ENCODE measurements at regions not wholly inside any gene's neighbourhood (a gene's known extent, or its start where the extent isn't known, plus 50 kb on each side); places are given as distances from the start of the nearest gene placed in this dataset.

DNA sequence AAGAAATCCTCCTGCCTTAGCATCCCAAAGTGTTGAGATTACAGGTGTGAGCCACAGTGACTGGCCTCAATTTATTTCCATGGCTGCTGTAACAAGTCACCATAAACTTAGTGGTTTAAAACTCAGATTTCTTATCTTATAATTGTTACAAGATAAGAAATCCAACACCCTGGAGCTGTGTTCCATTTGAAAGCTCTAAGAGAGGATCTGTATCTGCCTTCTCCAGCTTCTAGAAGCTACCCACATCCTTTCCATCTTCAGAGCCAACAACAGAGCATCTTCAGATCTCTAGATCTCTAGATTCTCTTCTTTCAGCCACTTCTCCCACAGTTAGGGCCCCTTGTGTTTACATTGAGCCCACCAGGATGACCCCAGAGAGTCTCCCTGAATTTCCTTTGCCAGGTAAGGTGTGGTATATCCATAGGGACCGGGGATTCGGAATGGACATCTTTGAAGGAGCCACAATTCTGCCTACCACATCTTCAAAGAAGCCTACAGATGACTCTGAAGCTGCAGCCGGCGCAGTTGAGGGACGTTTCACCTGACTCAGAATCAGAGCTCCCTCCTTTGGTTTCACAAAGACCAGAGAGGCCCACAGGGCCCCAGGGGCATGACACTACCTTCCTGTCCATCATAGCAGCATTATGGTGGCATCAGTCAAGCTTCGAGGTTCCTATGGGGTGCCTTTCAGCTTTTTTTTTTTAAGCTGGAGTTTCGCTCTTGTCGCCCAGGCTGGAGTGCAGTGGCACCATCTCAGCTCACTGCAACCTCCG lies 87.0 kb upstream of the IGF1R start:
- Mint-ChIP-seq H3K36me3 (ENCODE audit: low read depth) (no peaks in the 10 kb centered on the region), H3K9me3 (no peaks in the 10 kb centered on the region), H3K27ac (no peak overlapping the region), H3K4me1 (ENCODE audit: low read depth) (no peaks in the 10 kb centered on the region), H3K4me3 (no peak overlapping the region), H3K27me3 (ENCODE audit: low read depth) (peaks cover 5% of the 10 kb centered on the region)

DNA sequence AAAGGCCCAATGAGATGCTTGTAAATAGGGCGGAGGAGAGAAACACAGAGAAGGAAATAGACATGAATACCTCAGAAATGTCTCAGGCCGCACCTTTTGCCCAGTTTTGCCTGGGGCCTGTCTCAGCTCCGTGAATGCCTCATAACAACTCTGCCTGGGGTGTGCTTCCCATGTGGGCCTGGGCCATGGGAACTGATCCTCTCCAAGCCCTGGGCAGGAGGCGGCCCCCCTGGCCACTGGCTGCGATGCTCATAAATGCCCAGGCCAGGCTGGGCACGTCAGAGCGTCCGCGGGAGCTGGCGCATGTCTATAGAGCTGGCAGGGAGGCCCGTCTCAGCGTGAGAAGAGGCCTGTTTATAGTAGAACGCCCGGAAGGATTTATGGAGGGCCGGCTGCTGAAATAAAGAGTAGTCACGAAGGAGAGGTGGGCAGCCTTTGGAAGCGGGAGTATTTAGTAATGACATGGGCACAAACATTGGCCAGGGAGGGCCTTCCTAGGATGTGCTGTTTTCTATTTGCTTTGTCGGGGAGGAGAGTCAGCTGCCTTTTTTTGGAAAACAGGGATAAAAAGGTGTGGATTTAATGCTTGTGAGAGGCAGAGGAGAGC lies 85.9 kb upstream of the IGF1R start:
- Mint-ChIP-seq H3K27me3 (ENCODE audit: low read depth) (peaks cover 10% of the 10 kb centered on the region), H3K9me3 (no peaks in the 10 kb centered on the region), H3K4me3 (no peak overlapping the region), H3K27ac (no peak overlapping the region), H3K4me1 (ENCODE audit: low read depth) (no peaks in the 10 kb centered on the region), H3K36me3 (ENCODE audit: low read depth) (no peaks in the 10 kb centered on the region)

DNA sequence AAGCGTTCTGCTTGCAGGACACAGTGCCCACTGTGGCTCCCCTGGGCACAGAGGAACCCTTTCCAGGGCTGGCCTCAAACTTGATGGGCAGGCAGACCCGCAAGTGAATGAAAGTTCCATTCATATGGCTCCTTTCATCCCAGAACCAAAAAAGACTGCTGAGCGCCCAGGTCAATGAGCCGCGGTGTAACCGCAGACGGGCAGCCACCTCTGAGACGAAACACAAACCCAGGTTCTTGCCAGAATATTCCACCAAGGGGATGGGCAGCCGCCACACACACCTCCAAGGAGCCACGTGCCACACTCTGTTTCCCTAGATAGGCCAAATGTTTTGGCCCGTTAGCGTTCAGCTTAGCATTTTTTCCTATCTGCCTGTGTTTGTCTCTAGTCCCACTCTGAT lies 82.8 kb upstream of the IGF1R start:
- Mint-ChIP-seq H3K4me1 (ENCODE audit: low read depth) (no peaks in the 10 kb centered on the region), H3K9me3 (no peaks in the 10 kb centered on the region), H3K4me3 (no peak overlapping the region), H3K27ac (no peak overlapping the region), H3K36me3 (ENCODE audit: low read depth) (no peaks in the 10 kb centered on the region), H3K27me3 (ENCODE audit: low read depth) (peaks cover 15% of the 10 kb centered on the region)

DNA sequence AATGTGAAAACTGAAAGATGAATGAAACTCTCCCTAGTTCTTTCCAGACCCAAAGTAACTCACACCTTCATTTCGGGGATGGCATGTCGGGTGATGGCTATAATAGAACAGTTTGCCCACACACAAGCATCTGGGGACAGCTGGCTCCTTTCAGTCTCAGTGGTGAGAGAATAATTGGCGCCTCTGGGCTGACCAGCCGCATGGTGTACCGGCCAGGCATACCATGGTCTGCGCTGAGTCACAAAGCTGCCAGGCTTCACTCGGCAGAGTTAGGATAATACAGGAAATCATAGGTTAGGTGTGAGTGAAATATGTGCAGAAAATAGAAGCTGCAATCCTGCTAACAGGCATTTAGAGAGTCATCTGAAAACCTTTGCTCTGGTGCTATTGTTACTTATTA lies 80.4 kb upstream of the IGF1R start:
- no peaks in the 10 kb centered on the region for H3K36me3 Mint-ChIP-seq (ENCODE audit: low read depth)
- no peaks in the 10 kb centered on the region for H3K4me1 Mint-ChIP-seq (ENCODE audit: low read depth)
- H3K27ac Mint-ChIP-seq: no peak overlapping the region
- no peaks in the 10 kb centered on the region for H3K9me3 Mint-ChIP-seq
- H3K27me3 Mint-ChIP-seq (ENCODE audit: low read depth): peaks cover 18% of the 10 kb centered on the region
- no peak overlapping the region for H3K4me3 Mint-ChIP-seq

DNA sequence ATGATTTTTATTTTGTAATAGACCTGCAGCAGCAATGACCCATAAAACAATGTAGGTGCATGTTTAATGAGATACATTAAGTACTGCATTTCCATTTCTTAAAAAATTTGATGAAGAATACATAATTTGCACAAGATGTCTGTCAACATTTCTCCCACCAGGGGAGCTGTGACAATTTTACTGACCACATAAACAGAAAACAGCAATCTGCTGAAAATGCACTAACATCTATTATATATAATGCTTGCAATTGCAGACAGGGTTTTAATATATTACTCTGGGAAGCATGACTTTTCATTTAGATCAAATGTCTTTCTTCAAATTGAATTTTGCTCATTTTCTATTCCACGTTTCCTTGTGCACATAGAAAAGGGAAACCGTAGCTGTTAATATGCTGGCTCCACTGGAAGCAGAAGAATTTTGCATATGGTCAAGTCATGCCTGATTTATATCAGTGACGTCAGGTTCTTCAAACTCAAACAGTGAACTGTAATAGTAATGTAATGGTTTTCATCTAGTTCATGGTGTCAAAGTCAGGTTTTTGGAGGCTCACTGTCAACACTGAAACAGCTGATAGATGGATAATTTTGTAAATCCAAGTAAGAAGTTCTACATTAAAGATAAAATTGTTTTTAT lies 79.8 kb upstream of the IGF1R start:
- Mint-ChIP-seq H3K27me3 (ENCODE audit: low read depth) (peaks cover 22% of the 10 kb centered on the region), H3K4me3 (no peak overlapping the region), H3K4me1 (ENCODE audit: low read depth) (no peaks in the 10 kb centered on the region), H3K9me3 (no peaks in the 10 kb centered on the region), H3K36me3 (ENCODE audit: low read depth) (no peaks in the 10 kb centered on the region), H3K27ac (no peak overlapping the region)

DNA sequence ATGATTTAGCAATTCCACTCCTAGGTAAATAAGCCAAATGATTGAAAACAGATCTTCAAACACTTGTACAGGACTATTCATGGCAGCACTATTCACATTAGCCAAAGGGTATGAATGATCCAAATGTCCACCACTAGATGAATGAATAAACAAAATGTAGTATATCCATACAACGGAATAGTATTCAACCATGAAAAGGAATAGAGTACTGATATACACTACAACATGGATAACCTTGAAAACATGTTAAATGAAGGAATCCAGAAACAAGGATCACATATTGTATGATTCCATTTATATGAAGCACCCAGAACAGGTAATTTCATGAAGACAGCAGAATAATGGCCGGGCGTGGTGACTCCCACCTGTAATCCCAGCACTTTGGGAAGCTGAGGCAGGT lies 78.2 kb upstream of the IGF1R start:
- Mint-ChIP-seq H3K4me1 (ENCODE audit: low read depth) (no peaks in the 10 kb centered on the region), H3K27me3 (ENCODE audit: low read depth) (peaks cover 25% of the 10 kb centered on the region), H3K27ac (no peak overlapping the region), H3K36me3 (ENCODE audit: low read depth) (no peaks in the 10 kb centered on the region), H3K9me3 (no peaks in the 10 kb centered on the region), H3K4me3 (no peak overlapping the region)

DNA sequence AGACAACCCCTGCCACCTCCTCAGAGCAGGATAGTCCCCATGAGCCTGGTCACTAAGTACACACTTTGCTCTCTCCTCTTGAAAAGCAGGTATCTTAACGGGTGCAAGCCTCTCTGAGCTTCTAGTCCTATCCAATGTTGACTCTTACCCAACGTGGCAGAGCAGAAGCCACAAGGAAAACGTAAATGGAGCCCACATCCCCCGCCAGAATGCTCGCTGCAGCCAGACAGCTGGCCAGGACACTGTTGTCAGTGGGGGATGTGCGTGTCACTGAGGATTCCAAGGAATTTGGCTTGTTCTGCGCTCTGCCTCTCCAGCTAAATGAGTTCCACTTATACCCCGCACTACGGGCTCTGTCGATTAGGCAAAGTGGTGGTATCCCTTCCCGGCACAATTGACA lies 67.8 kb upstream of the IGF1R start:
- no peaks in the 10 kb centered on the region for H3K36me3 Mint-ChIP-seq (ENCODE audit: low read depth)
- no peak overlapping the region for H3K27ac Mint-ChIP-seq
- peaks cover 11% of the 10 kb centered on the region for H3K9me3 Mint-ChIP-seq
- H3K27me3 Mint-ChIP-seq (ENCODE audit: low read depth): peaks cover 40% of the 10 kb centered on the region
- H3K4me1 Mint-ChIP-seq (ENCODE audit: low read depth): no peaks in the 10 kb centered on the region
- no peak overlapping the region for H3K4me3 Mint-ChIP-seq

DNA sequence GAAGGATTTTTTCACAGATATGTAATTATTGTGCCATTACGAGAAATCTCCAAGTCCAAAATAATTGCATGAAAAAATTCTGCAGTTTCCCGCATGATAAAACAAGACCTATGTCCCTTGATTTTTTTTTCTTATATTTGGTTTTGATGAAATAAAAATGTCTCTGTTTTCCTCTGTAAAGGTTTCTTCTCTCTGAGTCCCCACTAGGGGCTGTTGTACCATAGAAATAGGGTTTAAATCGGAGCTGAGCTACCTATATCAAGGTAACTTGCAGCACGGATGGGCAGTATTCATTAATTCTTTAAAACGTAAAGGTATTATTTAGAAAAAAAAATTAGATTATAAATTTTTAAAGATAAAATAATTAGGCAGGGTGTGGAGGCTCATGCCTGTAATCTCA lies 66.6 kb upstream of the IGF1R start:
- no peak overlapping the region for H3K4me3 Mint-ChIP-seq
- H3K27me3 Mint-ChIP-seq (ENCODE audit: low read depth): peaks cover 50% of the 10 kb centered on the region
- no peak overlapping the region for H3K27ac Mint-ChIP-seq
- H3K36me3 Mint-ChIP-seq (ENCODE audit: low read depth): no peaks in the 10 kb centered on the region
- H3K9me3 Mint-ChIP-seq: peaks cover 11% of the 10 kb centered on the region
- H3K4me1 Mint-ChIP-seq (ENCODE audit: low read depth): peaks cover 4% of the 10 kb centered on the region

DNA sequence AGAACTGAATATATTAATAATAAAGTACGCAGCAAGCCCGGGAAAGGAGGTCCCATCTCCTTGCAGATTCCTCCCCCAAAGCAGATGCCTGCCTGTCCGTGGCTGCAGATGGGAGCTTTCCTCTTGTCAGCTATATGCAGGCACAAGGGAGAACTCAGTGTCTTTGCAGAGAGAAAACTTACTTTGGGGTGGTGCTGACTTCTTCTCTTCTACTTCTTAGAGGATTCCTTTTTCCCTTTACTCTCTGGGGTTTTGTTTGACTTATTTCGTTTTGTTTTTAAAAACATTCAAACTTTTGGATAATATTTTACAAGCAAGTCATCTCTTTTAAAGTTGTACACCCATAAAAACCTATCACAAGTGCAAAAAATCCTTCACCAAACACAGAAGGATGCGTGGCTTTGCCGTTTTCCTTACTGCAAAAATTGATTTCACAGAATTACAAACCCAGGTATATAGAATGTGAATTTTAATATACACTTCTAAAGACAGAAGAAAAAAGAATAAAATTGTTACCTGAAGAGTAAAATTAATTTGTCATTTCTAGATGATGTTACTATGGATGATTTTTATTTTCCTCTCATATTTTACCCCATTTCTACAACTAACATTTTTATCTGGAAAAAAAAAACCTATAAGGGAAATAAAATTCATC lies 65.3 kb upstream of the IGF1R start:
- peaks cover 4% of the 10 kb centered on the region for H3K4me1 Mint-ChIP-seq (ENCODE audit: low read depth)
- H3K27me3 Mint-ChIP-seq (ENCODE audit: low read depth): peaks cover 50% of the 10 kb centered on the region
- no peaks in the 10 kb centered on the region for H3K36me3 Mint-ChIP-seq (ENCODE audit: low read depth)
- H3K4me3 Mint-ChIP-seq: no peak overlapping the region
- H3K27ac Mint-ChIP-seq: no peak overlapping the region
- peaks cover 11% of the 10 kb centered on the region for H3K9me3 Mint-ChIP-seq

DNA sequence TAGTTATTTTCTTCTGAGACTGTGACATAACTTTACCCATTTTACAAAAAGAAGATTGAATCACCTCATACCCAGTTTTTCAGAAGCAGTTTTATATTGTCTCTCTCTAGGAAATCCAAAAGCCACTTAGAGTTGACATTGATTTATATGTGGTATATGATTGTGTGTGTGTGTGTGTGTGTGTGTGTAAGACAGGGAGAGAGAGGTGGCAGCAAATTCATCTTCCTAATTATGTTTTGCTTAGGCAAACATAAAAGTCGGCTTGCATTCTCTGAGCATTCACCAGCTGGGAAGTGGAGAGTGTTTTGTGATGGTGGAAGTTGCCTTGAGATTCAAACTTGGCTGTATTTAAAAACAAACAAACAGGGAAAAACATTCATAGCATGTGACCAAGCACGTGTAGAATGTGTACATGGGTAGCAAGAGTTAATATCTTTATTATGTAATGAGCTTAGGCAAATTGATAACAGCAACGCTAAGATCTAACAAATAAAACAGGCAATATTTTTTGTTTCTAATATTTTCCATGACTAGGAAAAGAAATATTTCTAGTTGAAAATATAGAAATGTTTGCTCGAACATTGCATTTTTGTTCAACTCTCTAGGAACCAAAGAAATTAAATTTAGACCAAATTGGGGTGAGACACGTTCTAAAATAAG lies 64.4 kb upstream of the IGF1R start:
- Mint-ChIP-seq H3K9me3 (peaks cover 5% of the 10 kb centered on the region), H3K27ac (no peak overlapping the region), H3K4me1 (ENCODE audit: low read depth) (peaks cover 4% of the 10 kb centered on the region), H3K4me3 (no peak overlapping the region), H3K27me3 (ENCODE audit: low read depth) (peaks cover 55% of the 10 kb centered on the region), H3K36me3 (ENCODE audit: low read depth) (no peaks in the 10 kb centered on the region)

DNA sequence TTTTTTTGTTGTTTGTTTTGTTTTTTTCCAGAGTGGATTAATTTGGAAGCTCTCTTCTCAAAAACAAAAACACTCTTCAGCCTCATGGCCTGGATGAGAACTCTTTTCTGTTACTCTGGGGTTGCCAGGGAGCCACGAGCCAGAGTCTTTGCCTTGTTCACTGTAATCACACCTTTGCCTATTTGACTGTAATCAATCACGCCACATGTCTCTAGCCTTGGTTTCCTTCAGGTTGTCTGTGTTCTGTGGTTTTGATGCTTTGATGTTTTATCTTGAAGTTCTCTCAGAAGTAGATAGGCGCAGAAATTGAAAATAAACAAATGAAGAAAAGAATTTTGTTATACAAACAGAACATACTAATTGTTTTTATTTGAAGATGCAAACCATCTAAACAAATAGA lies 62.3 kb upstream of the IGF1R start:
- Mint-ChIP-seq H3K27ac (no peak overlapping the region), H3K4me1 (ENCODE audit: low read depth) (peaks cover 4% of the 10 kb centered on the region), H3K27me3 (ENCODE audit: low read depth) (peaks cover 63% of the 10 kb centered on the region), H3K9me3 (no peaks in the 10 kb centered on the region), H3K4me3 (no peak overlapping the region), H3K36me3 (ENCODE audit: low read depth) (no peaks in the 10 kb centered on the region)

DNA sequence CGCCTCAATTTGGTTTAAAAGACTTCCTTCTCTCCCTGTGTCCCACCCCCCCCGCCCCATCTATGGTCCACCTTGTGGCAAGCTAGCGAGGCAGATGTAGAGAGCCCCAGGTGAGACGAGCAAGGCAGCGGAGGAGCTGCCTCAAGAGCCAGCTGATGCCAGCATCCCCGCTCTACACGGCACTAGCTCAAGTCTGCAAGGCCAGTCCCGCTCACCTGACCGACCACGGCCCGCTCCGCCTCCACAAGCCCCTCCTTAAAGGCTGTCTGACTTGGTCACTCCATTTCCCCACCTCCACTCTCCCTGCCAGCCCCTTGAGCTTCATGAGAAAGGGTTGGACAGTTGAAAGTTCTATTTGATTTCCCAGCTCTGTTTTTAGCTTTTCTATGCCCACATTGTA lies 56.2 kb upstream of the IGF1R start:
- Mint-ChIP-seq H3K9me3 (no peaks in the 10 kb centered on the region), H3K36me3 (ENCODE audit: low read depth) (no peaks in the 10 kb centered on the region), H3K4me3 (no peak overlapping the region), H3K4me1 (ENCODE audit: low read depth) (no peaks in the 10 kb centered on the region), H3K27me3 (ENCODE audit: low read depth) (peaks cover 34% of the 10 kb centered on the region), H3K27ac (no peak overlapping the region)

DNA sequence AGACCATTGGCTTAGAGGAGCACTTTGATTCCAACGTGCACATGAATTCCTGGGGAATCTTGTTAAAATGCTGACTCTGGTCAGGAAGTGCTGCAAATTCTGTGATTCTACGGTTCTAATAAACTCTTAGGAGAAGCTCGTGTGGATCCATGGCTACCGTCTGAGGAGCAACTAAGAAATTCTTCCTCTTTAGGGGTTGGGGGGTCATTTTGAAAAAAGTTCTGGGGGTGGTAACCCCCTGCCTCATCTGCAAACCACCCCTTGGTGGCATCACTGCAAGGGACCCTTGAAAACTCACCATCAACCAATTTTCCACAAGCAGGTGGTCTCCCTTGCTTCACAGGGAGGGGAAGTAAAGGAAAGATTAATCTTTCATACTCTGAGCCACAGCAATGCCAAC lies 52.2 kb upstream of the IGF1R start:
- no peak overlapping the region for H3K27ac Mint-ChIP-seq
- H3K4me1 Mint-ChIP-seq (ENCODE audit: low read depth): peaks cover 11% of the 10 kb centered on the region
- H3K27me3 Mint-ChIP-seq (ENCODE audit: low read depth): peaks cover 18% of the 10 kb centered on the region
- no peaks in the 10 kb centered on the region for H3K9me3 Mint-ChIP-seq
- no peak overlapping the region for H3K4me3 Mint-ChIP-seq
- H3K36me3 Mint-ChIP-seq (ENCODE audit: low read depth): no peaks in the 10 kb centered on the region

DNA sequence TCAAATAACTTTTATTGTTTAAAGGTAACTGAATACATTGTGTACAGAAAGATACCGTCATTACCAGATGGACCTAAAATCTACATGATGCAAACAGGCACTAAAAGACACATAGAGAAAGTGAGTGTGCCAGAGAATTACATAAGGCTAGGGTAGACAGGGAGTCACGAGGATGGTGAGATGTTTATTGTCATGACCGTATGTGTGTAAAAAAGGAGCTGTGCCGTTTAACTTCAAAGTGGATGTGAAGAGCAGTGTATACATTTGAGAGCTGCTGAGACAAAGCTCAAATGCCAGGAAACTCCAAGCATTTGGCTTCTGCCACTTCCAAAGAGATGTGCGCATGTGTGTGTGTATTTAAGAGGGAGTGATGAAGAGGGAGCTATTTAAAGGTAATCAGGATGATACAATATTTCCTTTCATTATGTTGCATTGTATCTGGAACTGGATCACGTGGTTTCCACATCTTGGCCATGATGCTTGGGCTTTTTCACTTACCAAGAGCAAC lies 51.4 kb upstream of the IGF1R start:
- H3K36me3 Mint-ChIP-seq (ENCODE audit: low read depth): no peaks in the 10 kb centered on the region
- no peaks in the 10 kb centered on the region for H3K9me3 Mint-ChIP-seq
- H3K27me3 Mint-ChIP-seq (ENCODE audit: low read depth): peaks cover 14% of the 10 kb centered on the region
- H3K4me1 Mint-ChIP-seq (ENCODE audit: low read depth): peaks cover 11% of the 10 kb centered on the region
- H3K27ac Mint-ChIP-seq: no peak overlapping the region
- no peak overlapping the region for H3K4me3 Mint-ChIP-seq

Measured in T-helper 1 cell treated with Interleukin-12 subunit alpha and Interleukin-12 subunit beta and Interleukin-4 antibody, amounts not matched to agents 30 μg/mL and 1 μg/mL, for 36 hours (primary cell).